GM21360 (cell line): ENCODE measurements at regions not wholly inside any gene's neighbourhood (a gene's known extent, or its start where the extent isn't known, plus 50 kb on each side); places are given as distances from the start of the nearest gene placed in this dataset.

Experiments used
- ATAC-seq: cut with Tn5 transposase; IDR thresholded peaks from one replicate; pipeline ENCODE4 v1.9.1; 2021; ENCODE audit warnings: mild to moderate bottlenecking, moderate library complexity; ENCODE audit not compliant: unreplicated experiment

- ATAC-seq: no peak
Measured at GRCh38 chr20:11032611-11033010, 358.8 kb upstream of the JAG1 start.

DNA sequence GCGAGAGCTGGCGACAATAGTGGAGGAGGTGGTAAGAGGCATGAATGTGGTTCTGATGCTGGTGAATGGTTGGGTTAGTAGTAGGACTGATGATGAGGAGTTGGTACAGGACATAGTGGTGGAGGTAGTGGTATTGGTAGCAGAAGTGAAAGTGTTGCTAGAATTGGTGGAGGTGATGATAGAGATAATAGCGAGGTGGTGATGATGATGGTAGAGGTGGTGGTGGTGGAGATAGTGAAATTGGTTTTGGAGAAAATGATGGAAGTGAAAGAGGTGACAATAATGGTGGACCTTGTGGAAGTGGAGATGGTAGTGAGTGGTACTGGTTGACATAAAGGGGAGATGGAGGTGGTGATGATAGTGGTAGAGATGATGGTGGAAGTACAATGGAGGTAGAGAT, 360.2 kb upstream of the JAG1 start:
- no peak for ATAC-seq

GRCh38 chr20:11035211-11035610, 361.4 kb upstream of the JAG1 start:
- no peak for ATAC-seq

GRCh38 chr20:11041396-11041795, 367.6 kb upstream of the JAG1 start:
- no peak for ATAC-seq

- no peak for ATAC-seq
Measured at GRCh38 chr20:11043001-11043400, 369.2 kb upstream of the JAG1 start.

DNA sequence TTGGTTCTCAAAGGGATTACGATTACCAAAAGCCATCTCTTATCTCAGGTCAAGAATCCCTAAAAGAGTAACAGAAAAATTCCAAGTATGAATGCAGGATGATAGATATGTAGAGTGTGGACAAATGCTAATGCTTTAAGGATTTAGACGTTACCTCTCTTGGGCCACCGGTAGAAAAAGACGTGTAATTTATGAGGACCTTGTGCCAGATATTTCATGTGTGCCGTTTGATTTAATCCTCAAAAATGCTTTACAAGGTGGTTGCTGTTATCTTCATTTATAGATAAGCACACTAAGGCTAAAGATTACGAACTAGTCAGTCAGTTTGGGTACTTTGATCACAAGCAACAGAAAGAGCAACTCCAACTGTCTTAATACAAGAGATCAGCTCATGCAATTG, 370.8 kb upstream of the JAG1 start:
- ATAC-seq: no peak

- ATAC-seq: no peak
Measured at GRCh38 chr20:11045412-11046175, 371.8 kb upstream of the JAG1 start.

- ATAC-seq: no peak
Measured at GRCh38 chr20:11047559-11047958, 373.8 kb upstream of the JAG1 start.

- ATAC-seq: no peak
Measured at GRCh38 chr20:11048739-11049138, 374.9 kb upstream of the JAG1 start.

DNA sequence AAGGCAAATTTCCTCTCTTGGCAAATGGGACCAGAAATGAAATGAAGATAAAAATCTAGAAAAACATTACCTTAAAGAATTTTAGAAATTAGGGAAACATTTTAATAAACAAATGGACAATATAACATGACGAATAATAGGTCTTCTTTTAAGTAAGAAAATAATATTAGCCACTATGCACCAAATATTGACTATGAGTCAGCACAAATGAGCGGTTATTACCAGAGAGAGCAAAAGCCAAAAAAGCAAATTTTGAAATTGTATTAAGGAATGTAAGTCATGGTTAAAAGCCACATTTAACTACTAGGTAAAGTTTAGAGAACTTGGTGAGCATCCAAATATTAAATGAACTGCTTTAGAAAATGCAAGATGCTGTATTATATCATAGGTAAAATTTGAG, 376.6 kb upstream of the JAG1 start:
- no peak for ATAC-seq

DNA sequence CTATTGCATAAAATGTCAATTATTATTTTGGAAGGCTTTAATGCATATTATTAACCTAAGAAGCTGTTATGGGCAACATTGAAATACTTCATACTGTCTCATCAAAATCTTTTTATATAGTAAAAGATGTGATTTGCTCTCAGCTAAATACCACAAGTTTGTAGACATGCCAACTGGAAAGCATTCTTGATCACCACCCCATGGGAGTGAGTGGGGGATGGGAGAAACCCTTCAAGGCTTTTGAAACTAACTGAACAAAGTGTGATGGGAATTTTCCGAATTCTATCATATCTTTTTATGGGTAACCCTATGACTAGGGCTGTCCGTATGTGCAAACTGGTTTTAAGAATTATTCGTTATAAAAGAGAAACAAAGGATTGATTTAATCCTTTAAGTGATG, 377.3 kb upstream of the JAG1 start:
- no peak for ATAC-seq

DNA sequence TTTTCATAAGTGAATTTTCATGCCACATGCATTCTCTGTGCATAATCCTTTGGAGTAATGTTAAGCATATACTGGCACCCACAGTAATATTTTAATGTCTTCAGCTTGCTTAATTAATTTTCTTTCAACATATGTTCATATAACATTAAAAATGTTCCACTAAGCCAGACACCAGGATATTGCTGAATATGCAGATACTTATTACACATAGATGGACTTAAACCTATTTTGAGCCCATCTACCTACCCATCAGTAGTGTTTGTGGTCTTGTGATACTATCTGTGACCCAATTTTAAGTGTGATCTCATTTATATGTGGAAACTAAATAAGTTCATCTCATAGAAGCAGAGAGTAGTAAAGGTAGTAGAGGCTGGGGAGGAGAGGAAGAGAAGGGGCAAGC, 379.5 kb upstream of the JAG1 start:
- no peak for ATAC-seq

- ATAC-seq: no peak
Measured at GRCh38 chr20:11054266-11054993, 380.6 kb upstream of the JAG1 start.

GRCh38 chr20:11056414-11056813, 382.6 kb upstream of the JAG1 start:
- no peak for ATAC-seq

DNA sequence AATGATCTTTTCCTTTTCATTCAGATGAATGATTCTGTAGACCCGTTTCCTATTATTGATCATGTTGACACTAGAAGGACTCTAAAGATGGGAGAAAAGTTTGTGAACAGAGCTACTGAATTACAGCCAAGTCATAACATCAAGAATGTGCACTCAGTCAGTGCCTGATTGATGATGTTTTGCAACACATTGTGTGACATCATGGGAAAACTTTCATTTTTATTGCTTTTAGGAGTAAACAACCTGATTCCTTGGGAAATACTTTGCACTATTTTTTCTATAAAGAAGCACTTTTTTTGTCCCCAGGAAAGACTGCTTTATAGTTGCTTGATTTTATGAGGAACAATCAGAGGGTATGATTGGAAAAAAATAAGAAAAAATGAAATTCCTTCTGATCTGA, 383.8 kb upstream of the JAG1 start:
- no peak for ATAC-seq

GRCh38 chr20:11059659-11060058, 385.9 kb upstream of the JAG1 start:
- ATAC-seq: no peak

- ATAC-seq: no peak
Measured at GRCh38 chr20:11060423-11061185, 386.8 kb upstream of the JAG1 start.

- no peak for ATAC-seq
Measured at GRCh38 chr20:11063444-11063843, 389.6 kb upstream of the JAG1 start.

DNA sequence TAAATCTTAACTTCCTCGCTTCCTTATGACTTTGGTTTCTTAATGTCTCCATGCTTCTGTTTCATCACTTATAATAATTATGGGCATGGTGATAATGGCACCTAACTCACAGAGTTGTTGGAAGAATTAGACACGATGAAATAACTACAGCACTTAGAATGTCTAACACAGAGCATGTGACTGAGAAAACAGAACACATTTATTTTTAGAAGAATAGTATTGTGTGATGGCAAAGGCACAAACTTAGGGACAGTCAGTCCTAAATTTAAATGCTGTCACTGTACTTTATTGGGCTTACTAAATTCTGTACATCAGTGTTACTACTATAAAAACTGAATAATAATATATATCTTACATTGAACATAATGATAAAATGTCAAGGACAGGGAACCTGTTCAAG, 391.1 kb upstream of the JAG1 start:
- no peak for ATAC-seq

GRCh38 chr20:11067359-11067758, 393.6 kb upstream of the JAG1 start:
- no peak for ATAC-seq

- ATAC-seq: no peak
Measured at GRCh38 chr20:11072982-11073381, 399.2 kb upstream of the JAG1 start.
